ENCODE measurements at regions not wholly inside any gene's neighbourhood (a gene's known extent, or its start where the extent isn't known, plus 50 kb on each side); places are given as distances from the start of the nearest gene placed in this dataset.
"Not testable (repeated sequence)": the region's sequence is repeated elsewhere in the genome, so short reads cannot be mapped to it uniquely, and the experiment has no call there.

DNA sequence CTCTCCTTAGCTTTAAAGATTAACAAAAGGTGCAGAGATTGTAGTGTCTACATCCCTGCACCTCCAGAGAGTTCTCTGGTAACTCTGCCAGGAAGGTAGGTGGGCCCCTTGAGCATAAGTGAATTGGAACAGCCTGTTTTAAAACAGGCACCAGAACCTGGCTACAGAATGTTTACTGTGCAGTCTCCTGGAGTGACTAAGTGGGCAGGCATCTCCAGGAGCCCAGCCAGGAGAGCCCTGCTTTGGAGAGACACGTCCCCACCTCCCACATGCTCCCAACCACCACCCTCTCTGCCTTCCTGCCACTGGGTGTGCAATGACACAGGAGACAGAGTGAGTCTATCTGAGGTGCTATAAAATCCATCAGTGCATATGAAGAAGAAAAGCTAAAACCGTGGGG, 110.3 kb upstream of the EYA4 start:
- no peak for DNase-seq

DNA sequence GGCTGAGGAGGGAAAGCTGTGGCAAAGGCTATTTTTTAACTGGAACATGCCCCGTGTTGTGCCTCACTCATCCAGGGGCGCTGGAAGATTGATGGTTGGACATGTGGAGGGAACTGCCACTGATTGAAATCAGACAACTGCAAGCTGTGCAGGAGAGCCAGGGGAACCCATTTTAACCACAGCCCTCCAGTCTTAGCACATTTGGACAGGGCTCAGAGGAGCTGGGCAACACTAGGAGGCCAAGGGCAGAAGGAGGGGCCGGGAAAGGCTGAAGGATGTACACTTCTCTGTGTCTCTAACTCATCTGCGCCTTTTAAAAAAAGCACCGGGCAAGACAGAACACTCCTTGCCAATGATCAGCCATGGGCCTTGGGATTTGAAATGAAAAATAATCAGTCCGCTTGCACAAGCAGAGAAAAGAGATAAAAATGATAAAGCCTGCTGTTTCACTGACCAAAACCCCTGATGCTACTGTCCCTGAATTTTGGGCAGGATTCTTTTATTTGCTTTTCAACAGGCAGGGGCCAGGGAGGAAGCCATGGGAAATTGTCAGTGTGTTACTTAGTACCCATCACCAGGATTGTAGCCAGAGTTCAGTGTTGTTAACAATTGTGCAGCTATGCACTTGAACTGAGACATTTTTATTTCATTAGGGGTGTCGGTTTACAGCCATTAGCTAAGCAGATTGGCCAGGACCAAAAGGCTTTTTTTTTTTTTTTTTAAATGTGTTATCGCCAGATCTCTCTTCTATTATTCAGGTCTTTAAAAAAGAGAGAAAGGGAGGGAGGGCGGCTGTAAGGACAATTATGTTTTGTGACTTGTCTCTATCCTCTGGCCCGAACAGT, 109.3 kb upstream of the EYA4 start:
- no peak for DNase-seq

DNA sequence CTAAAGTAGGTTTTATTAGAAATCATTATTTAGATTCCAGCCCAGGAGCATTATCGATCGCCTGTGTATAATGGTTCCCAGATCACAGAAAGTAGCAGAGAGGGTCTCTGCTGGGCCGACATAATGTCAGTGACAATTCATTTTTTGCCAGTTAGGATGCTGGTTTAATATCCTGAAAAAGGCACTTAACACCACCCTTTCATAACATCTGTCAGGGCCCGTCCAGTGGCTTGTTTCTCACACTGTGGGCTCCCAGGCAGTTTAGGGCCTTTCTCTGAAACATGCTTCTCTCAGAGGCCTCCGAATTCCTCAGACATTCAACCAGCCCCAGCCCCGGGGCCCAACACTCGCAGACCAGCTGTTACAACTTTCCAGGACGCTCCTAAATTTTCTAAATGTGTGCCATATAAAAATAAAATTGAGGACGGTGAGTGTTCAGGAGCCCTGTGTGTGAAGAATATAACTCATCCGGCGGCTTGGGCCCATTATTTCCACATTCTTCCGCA, 108.6 kb upstream of the EYA4 start:
- no peak for DNase-seq

DNA sequence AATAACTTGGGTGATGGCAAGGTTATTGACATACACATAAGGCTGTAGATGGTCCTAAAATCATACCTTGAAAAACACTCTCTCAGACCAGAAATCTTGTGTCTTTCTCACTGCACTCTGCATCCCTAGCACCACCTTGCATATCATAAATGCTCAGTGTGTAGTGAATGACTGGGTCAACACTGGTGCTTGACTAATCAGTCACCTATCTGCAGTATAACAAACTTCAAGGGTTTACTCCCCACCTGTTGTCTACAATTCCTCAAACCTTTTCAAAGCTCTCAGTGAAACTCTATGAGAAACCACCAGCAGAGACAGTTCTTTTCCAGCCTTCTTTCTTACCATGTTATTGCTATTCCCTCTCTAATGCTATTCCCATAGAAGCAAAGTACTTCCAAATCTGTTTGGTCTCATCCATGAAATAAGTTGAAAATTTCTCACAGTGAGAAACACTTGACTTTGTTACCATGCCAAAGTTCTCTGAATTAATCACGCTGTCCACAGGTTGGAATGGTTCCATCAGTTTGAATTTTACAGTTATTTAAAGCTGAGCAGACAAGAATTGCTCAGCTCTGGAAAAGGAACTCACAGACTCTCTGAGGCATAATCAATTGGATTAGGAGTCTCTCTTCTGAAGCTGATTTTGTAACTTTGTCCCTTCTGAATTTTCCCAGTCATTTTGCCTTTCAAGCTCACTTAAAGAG, 104.8 kb upstream of the EYA4 start:
- DNase-seq: no peak

DNA sequence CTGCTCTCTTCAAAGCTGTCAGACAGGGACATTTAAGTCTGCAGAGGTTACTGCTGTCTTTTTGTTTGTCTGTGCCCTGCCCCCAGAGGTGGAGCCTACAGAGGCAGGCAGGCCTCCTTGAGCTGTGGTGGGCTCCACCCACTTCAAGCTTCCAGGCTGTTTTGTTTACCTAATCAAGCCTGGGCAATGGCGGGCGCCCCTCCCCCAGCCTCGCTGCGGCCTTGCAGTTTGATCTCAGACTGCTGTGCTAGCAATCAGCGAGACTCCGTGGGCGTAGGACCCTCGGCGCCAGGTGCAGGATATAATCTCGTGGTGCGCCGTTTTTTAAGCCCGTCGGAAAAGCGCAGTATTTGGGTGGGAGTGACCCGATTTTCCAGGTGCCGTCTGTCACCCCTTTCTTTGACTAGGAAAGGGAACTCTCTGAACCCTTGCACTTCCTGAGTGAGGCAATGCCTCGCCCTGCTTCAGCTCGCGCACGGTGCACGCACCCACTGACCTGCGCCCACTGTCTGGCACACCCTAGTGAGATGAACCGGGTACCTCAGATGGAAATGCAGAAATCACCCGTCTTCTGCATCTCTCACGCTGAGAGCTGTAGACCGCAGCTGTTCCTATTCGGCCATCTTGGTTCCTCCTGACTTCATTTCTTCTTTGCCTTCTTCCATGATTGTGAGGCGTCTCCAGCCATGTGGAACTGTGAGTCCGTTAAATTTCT, 93.5 kb upstream of the EYA4 start:
- DNase-seq: not testable (repeated sequence)

DNA sequence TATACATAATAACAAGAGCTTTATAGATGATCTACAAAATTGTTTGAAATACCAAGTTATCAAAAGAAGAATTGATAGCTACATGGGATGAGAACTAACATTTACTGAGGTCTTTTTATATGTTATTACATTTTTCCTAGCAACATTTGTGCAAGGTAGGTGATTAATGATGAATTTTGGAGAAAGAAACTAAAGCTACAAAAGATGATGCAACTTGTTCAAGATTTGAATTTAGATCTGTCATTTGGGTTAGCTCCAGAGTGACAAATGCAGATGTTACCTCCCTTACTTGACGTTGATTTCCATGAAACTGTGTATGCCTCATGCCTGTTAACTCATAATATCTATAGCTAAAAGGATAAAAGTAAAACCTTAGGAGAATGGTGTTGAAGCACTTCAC, 84.5 kb upstream of the EYA4 start:
- no peak for DNase-seq

DNA sequence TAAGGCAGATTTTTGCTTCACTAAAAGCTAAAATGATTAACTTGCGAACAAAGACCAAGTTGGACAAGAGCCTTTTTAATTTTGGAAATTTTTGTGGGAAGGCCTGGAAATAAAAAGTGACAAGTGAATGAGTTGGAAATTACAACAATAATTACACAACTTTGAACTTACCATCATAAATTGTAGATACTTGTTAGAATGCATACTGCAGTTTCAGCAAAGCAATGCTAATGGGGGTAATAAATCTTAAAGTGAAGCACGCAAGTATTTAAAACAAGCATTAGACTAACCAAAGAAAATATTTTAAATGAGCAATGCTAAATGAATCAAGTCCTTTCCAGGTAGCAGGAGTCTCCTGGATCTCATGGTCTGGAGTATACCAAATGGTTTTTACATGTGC, 83.2 kb upstream of the EYA4 start:
- DNase-seq: no peak

DNA sequence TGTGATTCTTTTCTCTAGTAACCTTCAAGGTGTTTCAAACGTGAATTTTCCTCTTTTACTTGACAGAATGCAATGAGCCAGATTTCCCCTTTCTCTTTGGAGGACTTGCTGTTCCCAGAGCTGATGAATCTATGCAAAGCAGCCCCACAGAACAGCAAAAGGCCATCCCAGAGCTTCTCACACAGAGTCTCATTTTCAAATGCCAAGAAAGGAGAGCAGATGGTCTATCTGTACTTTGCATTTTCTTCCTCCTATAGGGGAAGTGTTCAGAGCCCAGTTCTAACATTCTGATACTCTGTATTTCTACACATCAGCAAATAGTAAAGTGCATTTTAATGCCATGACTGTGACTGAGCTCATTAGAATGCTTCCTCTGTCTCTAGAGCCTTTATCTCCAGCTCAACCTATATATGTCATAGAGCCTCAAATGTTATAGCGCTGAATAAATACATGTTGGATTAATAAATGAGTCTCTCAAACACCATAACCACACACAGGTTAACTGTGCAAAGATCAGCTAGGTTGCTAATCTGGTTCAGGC, 81.8 kb upstream of the EYA4 start:
- DNase-seq: no peak

DNA sequence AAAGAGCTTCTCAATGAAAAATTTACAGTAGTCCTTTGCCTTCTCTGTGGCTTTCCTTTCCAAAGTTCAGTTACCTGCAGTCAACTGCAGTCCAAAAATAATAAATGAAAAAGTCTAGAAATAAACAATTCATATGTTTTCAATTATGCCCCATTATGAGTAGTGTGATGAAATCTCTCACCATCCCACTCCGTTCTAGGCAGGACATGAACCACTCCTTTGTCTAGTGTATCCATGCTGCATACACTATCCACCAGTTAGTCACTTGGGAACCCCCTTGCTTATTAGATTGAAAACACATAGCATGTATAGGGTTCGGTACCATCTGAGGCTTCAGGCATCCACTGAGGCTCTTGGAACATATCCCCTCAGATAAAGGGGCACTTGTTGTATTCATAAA, 80.6 kb upstream of the EYA4 start:
- no peak for DNase-seq

DNA sequence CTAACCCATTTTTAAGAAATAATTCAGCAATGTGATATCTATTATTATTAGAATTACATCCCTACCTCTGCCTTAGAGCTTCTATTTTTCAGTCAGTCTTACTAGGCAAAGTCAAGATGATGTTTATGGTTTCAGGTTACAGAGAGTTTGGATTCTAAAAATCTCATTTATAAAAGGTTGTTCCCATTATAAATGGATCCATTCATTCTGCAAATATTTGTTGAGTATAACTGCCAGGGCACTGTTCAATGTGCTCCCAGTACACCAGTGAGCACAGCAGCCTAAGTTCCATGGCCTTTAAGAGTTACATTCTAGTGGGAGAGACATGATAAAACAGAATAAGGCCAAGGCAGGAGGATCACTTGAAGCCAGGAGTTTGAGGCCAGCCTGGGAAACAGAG, 75.9 kb upstream of the EYA4 start:
- DNase-seq: no peak

DNA sequence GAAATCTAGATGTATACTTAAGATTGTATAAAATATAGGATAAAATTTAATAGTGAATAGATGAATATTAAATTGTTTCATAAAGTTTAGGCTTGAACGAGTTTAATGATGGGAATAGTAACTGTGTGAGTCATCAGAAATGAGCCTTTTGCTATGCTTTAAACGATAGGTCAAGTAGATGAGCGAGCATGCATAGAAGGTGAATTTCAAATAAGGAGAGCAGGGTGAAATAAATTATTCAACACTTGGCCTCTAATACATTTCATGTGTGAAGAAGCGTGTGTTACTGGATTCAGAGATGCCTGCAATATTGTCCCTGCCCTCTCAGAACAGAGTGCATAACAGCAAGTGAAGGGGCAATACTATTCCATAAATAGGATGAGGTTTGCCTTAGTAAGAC, 74.4 kb upstream of the EYA4 start:
- no peak for DNase-seq

DNA sequence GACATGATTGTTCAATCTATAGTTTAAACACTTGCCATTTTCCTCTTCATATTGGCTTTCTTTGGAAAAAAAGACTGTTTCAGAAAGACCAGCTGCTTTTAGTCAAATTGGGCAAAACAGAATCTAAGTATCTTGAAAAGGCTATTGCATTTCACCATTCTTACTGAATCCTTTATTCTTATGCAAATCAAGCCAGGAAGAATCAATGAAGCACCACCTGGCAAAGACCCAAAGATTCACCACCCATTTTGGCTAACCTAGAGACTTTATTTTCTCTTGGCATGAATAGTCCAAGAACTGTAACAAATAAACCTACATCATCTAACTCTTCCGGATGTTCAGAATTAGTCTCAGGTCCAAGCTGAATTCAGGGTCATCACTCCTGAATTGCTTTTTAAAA, 71.3 kb upstream of the EYA4 start:
- DNase-seq: no peak

DNA sequence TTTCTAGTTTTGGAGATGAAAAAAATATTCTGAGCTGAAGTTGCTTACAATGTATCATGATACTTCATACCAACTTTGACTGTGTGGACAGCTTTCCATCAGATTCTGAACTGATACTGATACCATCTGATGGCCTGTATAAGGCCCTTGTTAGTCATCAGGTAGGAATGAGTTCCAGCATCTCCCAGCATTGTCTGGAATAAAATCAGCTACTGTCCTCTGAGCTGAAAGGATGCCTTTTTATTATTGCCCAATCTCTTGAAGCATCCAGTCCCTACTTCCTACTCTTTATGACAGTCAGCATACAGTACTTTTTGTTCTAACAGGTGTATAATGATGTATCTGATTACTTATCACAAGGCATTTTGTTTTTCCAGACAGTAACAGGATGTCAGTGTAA, 70.6 kb upstream of the EYA4 start:
- DNase-seq: no peak

DNA sequence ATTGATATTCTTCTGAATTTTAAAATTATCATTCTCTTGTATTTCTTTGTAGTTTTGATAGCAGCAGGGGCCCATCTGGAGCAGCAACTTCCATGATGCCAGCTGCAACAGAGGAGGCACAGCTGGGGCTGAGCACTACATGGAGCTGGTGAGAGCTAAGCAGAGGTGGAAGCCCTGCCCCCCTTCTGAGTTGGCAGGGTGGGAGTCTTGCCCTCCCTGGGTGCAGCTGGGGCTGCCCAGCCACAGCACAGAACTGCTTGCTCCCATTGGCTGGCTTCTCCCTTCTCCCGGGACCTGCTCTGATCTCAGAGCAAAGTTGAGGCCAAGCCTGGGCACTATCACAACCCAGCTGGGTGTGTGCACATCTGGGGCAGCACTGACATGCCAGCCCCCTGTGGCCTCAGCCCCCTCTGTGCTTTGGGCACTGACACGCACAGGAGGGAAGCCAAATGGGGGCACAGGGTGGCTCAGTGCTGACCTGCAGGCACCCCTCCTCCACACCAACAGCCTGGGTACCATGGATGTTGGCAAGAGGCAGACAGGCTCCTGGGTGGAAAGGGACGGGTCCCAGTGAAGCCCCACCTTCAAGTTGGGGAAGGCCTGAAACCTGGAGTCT, 69.1 kb upstream of the EYA4 start:
- DNase-seq: no peak

DNA sequence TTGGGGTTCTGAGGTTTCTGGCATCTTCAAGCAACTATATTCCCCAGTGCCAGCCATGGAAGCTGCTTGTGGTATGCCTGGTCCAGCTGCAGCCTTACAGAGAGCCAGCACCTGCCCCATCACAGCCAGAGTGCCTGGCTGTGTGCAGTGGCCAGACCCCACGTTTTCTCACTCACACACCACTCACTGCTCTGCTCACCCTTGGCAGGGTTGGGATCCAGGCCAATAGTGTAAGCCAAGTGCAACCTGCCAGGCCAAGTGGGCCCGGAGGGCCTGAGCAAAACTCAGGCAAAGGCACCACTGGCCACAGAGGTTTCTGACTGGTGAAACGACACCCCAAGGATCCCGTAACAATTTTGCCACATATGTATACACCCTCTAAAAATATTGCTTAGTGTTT, 67.9 kb upstream of the EYA4 start:
- no peak for DNase-seq

DNA sequence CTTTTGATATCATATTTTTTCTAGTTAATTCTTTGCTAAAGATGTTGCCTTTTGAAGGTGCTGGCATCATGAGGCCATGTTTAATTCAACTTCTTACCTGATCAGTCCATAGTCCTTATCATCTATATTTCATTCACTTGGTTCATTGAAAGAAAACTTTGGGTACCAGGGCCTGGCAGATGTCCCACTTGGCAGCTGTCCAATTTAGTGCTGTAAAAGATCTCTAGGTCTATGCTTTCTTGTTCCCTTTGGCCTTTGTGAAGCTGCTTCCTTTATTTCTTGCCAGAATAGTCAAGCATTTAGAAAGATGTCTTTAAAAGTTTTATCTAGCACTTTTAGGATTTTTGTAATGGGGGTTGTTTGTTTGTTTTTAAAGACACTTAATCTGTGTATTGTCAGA, 61.7 kb upstream of the EYA4 start:
- DNase-seq: no peak

DNA sequence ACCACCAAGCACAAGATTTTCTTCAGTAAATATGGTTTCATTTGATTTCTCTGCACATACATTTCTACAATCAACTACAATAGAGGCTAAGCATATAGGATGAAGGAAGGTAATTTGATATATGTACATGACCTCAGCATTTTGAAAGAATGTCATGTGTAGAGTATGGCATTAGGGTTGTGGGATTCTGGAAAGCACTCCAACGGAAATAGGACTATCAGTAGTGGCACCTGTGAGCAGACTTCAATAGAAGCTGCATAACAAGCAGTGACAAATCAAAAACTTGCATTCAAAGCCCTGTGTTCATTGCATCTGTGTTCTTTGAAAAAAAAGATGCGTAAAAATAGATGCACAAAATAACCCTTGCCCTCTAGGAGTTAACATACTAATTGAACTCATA, 57.5 kb upstream of the EYA4 start:
- DNase-seq: no peak

DNA sequence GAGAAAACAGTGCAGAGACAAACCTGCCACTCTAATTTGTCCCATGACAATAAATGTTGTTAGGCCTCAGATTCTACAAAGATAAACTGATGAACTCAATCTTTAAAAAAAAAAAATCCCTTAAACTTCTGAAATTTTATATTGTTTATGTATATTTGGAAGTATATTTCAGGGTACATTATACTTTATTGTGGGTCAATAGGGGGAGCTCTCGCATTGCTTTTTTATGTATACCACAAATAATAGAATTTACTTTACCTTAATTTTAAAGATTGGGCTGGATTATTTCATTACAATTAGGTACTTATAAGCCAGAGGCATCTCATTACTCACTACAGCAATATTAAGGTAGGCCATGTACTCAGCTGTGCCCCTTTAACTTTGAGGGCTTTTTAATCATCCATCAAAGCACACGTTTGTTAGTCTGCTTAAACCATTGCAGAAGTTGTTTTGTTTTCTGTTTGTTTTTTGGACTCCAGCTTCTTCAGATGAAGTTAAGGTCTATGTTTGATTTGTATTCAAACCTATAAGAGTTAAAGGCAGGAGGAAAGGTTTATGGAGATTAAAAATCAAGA, 56.3 kb upstream of the EYA4 start:
- no peak for DNase-seq

DNA sequence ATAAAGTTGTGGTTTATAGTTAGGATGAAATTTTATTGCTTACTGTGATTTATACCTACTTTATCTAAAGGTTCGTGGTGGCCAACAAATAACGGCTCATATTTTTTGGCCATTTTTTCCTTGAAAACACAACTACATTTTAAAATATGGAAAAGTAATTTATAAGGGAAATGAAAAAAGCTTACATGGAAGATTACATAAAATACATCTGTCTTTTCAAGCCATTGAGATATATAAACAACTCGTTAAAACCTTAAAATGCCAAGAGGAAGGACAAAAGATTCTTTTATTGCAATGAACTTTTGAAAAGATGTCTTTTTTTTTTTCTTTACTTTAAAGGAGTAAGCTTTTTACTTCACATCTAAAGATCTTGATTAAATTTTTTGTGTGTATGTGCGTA, 55.4 kb upstream of the EYA4 start:
- no peak for DNase-seq

DNA sequence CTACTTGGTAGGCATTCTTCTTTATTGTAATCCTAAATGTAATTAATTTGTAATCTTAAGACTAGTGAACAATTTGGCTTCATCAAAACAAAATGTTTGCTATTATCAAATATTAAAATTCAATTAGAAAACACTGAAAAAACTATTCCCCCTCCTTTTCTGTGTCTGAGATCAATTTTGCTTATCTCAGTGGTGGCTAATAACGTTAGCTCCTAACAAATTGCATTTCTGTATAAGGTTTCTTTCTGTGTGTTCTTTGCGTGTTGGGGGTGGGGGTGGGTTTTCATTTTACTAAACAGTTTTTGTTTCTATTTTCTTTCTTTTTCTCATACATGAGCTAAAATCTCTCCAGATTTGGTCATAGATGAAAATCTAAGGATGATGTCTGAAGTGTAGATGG, 54.0 kb upstream of the EYA4 start:
- no peak for DNase-seq

DNA sequence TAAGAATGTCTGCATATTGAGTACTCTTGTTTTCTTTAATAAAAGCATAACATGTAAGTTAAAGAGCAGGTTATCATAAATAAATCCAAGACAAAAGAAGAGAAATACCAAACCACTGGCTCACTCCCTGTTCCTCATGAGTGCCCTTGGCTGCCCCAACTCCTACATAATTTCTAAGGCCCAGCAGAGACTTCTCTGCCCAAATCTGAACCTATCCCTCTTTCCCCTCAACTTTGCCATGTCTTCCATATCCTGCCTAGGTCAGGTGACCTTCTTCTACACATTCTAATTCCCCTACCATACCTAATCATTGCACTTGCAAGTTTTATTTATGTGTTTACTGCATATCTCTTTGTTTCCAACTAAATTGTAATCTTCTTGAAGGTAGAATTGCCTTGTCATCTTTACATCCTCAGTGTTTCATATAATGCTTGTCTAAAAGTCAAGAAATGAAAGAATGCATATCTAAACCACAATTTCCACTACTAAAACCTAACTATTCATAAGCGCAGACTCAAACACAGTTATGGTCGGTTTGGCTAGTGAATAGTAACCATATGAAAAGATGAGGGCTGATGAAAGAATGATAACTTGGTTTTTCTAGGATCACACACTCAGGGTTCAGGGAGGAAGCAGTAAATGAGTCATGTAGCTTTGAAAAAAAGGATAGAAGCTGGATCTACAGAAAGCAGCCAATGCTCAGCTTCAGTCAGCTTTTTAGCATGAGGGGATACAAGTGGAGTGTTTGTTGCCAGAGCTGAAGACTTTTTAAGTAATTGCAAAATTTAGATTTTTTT, 53.3 kb upstream of the EYA4 start:
- no peak for DNase-seq

DNA sequence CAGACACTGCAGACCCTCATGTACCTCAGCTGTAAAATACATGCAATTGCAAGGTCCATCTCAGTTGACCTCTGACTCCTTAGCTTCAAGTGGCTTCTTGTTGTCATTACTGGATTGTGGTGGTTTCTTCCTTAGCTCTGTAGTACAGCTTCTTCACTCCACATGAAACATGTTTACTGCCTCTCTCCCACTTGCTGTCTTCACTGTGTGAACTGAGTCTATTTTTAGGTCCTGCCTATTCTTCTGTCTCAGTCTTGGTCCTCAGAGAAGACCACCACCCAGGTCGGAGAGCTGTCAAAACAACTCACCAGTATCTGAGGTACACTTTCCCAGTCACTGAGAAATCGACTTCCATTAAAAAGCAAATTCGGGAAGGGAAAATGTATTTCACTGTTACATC, 50.2 kb upstream of the EYA4 start:
- no peak for DNase-seq
